Mesendoderm (in vitro differentiated cells): ENCODE measurements at regions not wholly inside any gene's neighbourhood (a gene's known extent, or its start where the extent isn't known, plus 50 kb on each side); places are given as distances from the start of the nearest gene placed in this dataset.

Source experiments
- DNase-seq: peaks from one replicate; pipeline ENCODE4 v3.0.0; 2013
- H2AK5ac ChIP-seq: 2 replicates; pipeline ENCODE4 v1.6.1; 2013; ENCODE audit warnings: low read length, inconsistent platforms
- H2BK120ac ChIP-seq: 2 replicates; pipeline ENCODE4 v1.6.1; 2013; ENCODE audit warnings: low read depth, mild to moderate bottlenecking, low read length, moderate library complexity, mixed read lengths
- H2BK15ac ChIP-seq: replicated peaks from 2 replicates; pipeline ENCODE4 v1.6.1; 2013; ENCODE audit warnings: low read depth, mild to moderate bottlenecking, moderate library complexity
- H2BK5ac ChIP-seq: 2 replicates; pipeline ENCODE4 v1.6.1; 2013; ENCODE audit warnings: low read length, inconsistent platforms
- H3K18ac ChIP-seq: 2 replicates; pipeline ENCODE4 v1.6.1; 2013; ENCODE audit warnings: mild to moderate bottlenecking, low read length, mixed read lengths
- H3K23ac ChIP-seq: one replicate; pipeline ENCODE4 v1.6.1; 2013; ENCODE audit warnings: low read length
- H3K27ac ChIP-seq: 2 replicates; pipeline ENCODE4 v1.5.1; 2013; ENCODE audit warnings: low read depth, mild to moderate bottlenecking, inconsistent platforms, low read length, moderate library complexity
- H3K27me3 ChIP-seq: 2 replicates; pipeline ENCODE4 v1.6.1; 2013; ENCODE audit warnings: low read length, control low read depth, mild to moderate bottlenecking, inconsistent platforms; ENCODE audit not compliant: insufficient read depth, poor library complexity
- H3K36me3 ChIP-seq: 2 replicates; pipeline ENCODE4 v1.6.1; 2013; ENCODE audit warnings: low read length, inconsistent platforms; ENCODE audit not compliant: control insufficient read depth, insufficient read depth
- H3K4ac ChIP-seq: one replicate; pipeline ENCODE4 v1.6.1; 2013; ENCODE audit warnings: low read depth, mild to moderate bottlenecking, low read length, moderate library complexity
- H3K4me1 ChIP-seq: 2 replicates; pipeline ENCODE4 v1.6.1; 2013; ENCODE audit warnings: low read depth, low read length, inconsistent platforms; ENCODE audit not compliant: control insufficient read depth
- H3K4me2 ChIP-seq: 2 replicates; pipeline ENCODE4 v1.6.1; 2013; ENCODE audit warnings: low read length
- H3K4me3 ChIP-seq: 2 replicates; pipeline ENCODE4 v1.5.1; 2013; ENCODE audit warnings: mild to moderate bottlenecking, low read length
- H3K56ac ChIP-seq: one replicate; pipeline ENCODE4 v1.6.1; 2013; ENCODE audit warnings: low read length
- H3K79me1 ChIP-seq: 2 replicates; pipeline ENCODE4 v1.6.1; 2013; ENCODE audit warnings: low read length, inconsistent platforms
- H3K79me2 ChIP-seq: 2 replicates; pipeline ENCODE4 v1.6.1; 2013; ENCODE audit warnings: mild to moderate bottlenecking, low read length; ENCODE audit not compliant: control insufficient read depth, insufficient read depth
- H3K9ac ChIP-seq: 2 replicates; pipeline ENCODE4 v1.6.1; 2013; ENCODE audit warnings: low read length, inconsistent platforms
- H4K5ac ChIP-seq: one replicate; pipeline ENCODE4 v1.6.1; 2013; ENCODE audit warnings: low read length
- H4K8ac ChIP-seq: one replicate; pipeline ENCODE4 v1.6.1; 2013; ENCODE audit warnings: low read depth, mild to moderate bottlenecking, control low read depth, low read length, moderate library complexity
- WGBS: extraction: QIAGEN DNeasy Blood & Tissue Kit; methylation state at CpG from one replicate; pipeline ENCODE4 v1.1.7; 2013; ENCODE audit warnings: low lambda C conversion rate, missing lambda C conversion rate; ENCODE audit not compliant: insufficient coverage; ENCODE audit errors: extremely low coverage; 5-methylcytosine and 5-hydroxymethylcytosine counted together

DNA sequence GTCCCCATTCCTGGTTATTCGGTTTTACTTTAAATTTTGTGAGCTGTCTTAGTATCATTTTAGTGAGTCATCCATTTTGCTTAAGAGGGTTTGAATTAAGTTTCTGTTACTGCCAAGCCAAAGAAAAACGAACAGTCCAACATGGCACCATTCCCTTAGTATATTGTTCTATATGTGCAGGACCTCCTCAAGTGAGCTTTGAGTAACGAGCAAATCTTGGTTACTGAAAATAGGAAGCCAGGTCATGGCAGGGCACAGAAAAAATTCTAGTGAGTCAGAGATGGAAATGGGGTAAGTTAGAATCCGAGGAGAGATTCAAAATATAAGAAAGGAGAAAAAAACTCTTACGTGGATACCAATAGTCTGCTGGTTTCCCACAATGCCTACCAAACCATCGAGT, 292.9 kb downstream of the BAMBI start:
- Histone ChIP-seq H3K27ac (no peak overlapping the region), H3K79me1 (no peaks in the 10 kb centered on the region), H3K27me3 (no peaks in the 10 kb centered on the region), H3K36me3 (no peaks in the 10 kb centered on the region), H2BK5ac (no peak overlapping the region), H3K4ac (no peak overlapping the region), H3K23ac (no peak overlapping the region), H3K9ac (no peak overlapping the region), H2BK120ac (no peak overlapping the region), H2BK15ac (no peak overlapping the region), H3K4me1 (no peaks in the 10 kb centered on the region), H3K4me3 (no peak overlapping the region), H3K79me2 (no peaks in the 10 kb centered on the region), H4K8ac (no peak overlapping the region), H2AK5ac (no peak overlapping the region), H3K18ac (no peak overlapping the region), H3K4me2 (no peak overlapping the region), H3K56ac (no peak overlapping the region), H4K5ac (no peak overlapping the region)
- no peak for DNase-seq
- WGBS: no CpG with 5 or more reads among the region's 6 CpGs

GRCh38 chr10:28971255-28971654, 293.9 kb downstream of the BAMBI start:
- no CpG with 5 or more reads among the region's 6 CpGs for WGBS
- Histone ChIP-seq H3K79me2 (no peaks in the 10 kb centered on the region), H3K4me2 (no peak overlapping the region)

GRCh38 chr10:28971764-28972163, 294.4 kb downstream of the BAMBI start:
- Histone ChIP-seq H4K5ac (no peak overlapping the region), H3K9ac (no peak overlapping the region), H3K18ac (no peak overlapping the region), H4K8ac (no peak overlapping the region), H3K79me1 (no peaks in the 10 kb centered on the region), H3K4me1 (no peaks in the 10 kb centered on the region), H3K27ac (no peak overlapping the region), H2BK15ac (no peak overlapping the region), H3K23ac (no peak overlapping the region), H3K36me3 (no peaks in the 10 kb centered on the region), H3K27me3 (no peaks in the 10 kb centered on the region), H2BK120ac (no peak overlapping the region), H3K4ac (no peak overlapping the region), H3K4me2 (no peak overlapping the region), H3K4me3 (no peak overlapping the region), H3K56ac (no peak overlapping the region), H2BK5ac (no peak overlapping the region), H2AK5ac (no peak overlapping the region), H3K79me2 (no peaks in the 10 kb centered on the region)
- DNase-seq: no peak
- no CpG with 5 or more reads among the region's 5 CpGs for WGBS

More at GRCh38 chr10:28971255-28971654, 293.9 kb downstream of the BAMBI start:
- Histone ChIP-seq H3K27me3 (no peaks in the 10 kb centered on the region), H3K9ac (no peak overlapping the region), H3K79me1 (no peaks in the 10 kb centered on the region), H2BK15ac (no peak overlapping the region), H3K36me3 (no peaks in the 10 kb centered on the region), H4K5ac (no peak overlapping the region), H2BK120ac (no peak overlapping the region), H3K27ac (no peak overlapping the region), H3K56ac (no peak overlapping the region), H2BK5ac (no peak overlapping the region), H3K4me1 (no peaks in the 10 kb centered on the region), H2AK5ac (no peak overlapping the region), H4K8ac (no peak overlapping the region), H3K4ac (no peak overlapping the region), H3K23ac (no peak overlapping the region), H3K4me3 (no peak overlapping the region), H3K18ac (no peak overlapping the region)
- no peak for DNase-seq

- H3K18ac ChIP-seq: no peak overlapping the region
- H3K9ac ChIP-seq: no peak overlapping the region
- no peak overlapping the region for H3K4me3 ChIP-seq
- no peak overlapping the region for H2BK5ac ChIP-seq
- H4K8ac ChIP-seq: no peak overlapping the region
- H2BK15ac ChIP-seq: no peak overlapping the region
- no peaks in the 10 kb centered on the region for H3K4me1 ChIP-seq
- no peak overlapping the region for H3K56ac ChIP-seq
- WGBS: no CpG with 5 or more reads among the region's 12 CpGs
- no peak overlapping the region for H3K27ac ChIP-seq
- H3K79me2 ChIP-seq: no peaks in the 10 kb centered on the region
- H2BK120ac ChIP-seq: no peak overlapping the region
- H3K4ac ChIP-seq: no peak overlapping the region
- DNase-seq: no peak
- no peak overlapping the region for H3K23ac ChIP-seq
- H3K36me3 ChIP-seq: no peaks in the 10 kb centered on the region
- H4K5ac ChIP-seq: no peak overlapping the region
- no peak overlapping the region for H2AK5ac ChIP-seq
- no peaks in the 10 kb centered on the region for H3K79me1 ChIP-seq
- no peaks in the 10 kb centered on the region for H3K27me3 ChIP-seq
- H3K4me2 ChIP-seq: no peak overlapping the region
Measured at GRCh38 chr10:28973309-28973972, 296.1 kb downstream of the BAMBI start.

DNA sequence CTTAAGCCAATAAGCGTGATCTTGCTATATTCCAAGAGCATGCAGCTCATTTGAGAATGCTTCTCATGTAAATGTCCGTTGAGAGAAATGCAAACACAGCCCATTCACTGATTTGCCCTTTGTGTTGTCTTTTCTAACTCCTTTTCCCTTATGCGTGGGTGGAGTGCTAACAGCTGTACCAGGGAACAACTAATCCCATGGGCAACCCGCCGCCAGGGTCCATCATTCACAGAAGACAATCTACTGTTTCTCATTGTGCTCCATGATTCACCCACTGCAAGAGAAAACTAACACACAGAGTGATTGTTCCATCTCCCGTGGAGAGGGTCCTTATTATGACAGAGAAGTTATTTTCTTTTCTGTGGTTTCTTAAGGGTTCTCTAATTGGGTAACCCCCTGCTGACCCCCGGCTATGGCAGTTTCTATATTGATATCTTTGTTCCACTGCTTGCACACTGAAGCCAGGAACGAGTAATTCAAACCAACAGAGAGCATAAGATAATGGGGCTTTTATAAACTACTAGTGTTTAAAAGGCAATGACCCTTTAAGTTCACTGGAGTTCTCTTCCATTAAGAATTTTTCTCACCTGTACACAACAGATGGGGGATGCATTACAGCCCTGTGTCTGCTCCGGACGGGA, 298.7 kb downstream of the BAMBI start:
- no CpG with 5 or more reads among the region's 10 CpGs for WGBS

DNA sequence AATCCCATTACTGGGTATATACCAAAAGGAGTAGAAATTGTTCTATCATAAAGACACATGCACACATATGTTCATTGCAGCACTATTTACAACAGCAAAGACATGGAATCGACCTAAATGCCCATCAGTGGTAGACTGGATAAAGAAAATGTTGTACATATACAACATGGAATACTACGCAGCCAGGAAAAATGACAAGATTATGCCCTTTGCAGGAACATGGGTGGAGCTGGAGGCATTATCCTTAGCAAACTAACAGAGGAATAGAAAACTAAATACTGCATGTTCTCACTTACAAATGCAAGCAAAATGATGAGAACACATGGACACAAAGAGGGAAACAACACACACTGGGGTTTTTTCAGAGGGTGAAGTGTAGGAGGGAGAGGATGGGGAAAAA, 300.2 kb downstream of the BAMBI start:
- H4K5ac ChIP-seq: no peak overlapping the region
- H2BK120ac ChIP-seq: no peak overlapping the region
- H3K56ac ChIP-seq: no peak overlapping the region
- no peak overlapping the region for H2AK5ac ChIP-seq
- no peak overlapping the region for H3K4ac ChIP-seq
- no peak overlapping the region for H3K4me2 ChIP-seq
- H3K4me3 ChIP-seq: no peak overlapping the region
- WGBS: no CpG with 5 or more reads among the region's 2 CpGs
- H2BK15ac ChIP-seq: no peak overlapping the region
- no peaks in the 10 kb centered on the region for H3K79me1 ChIP-seq
- H3K27ac ChIP-seq: no peak overlapping the region
- H4K8ac ChIP-seq: no peak overlapping the region
- H3K9ac ChIP-seq: no peak overlapping the region
- H3K18ac ChIP-seq: no peak overlapping the region
- no peak overlapping the region for H3K23ac ChIP-seq
- no peak overlapping the region for H2BK5ac ChIP-seq
- no peaks in the 10 kb centered on the region for H3K4me1 ChIP-seq
- DNase-seq: no peak
- H3K79me2 ChIP-seq: no peaks in the 10 kb centered on the region
- H3K27me3 ChIP-seq: no peaks in the 10 kb centered on the region
- no peaks in the 10 kb centered on the region for H3K36me3 ChIP-seq

More for the DNA sequence above, 298.7 kb downstream of the BAMBI start:
- Histone ChIP-seq H3K56ac (no peak overlapping the region), H3K23ac (no peak overlapping the region), H3K4me3 (no peak overlapping the region), H2AK5ac (no peak overlapping the region), H3K79me2 (no peaks in the 10 kb centered on the region), H3K27me3 (no peaks in the 10 kb centered on the region), H3K27ac (no peak overlapping the region), H2BK15ac (no peak overlapping the region), H3K4ac (no peak overlapping the region), H3K18ac (no peak overlapping the region), H2BK120ac (no peak overlapping the region), H3K36me3 (no peaks in the 10 kb centered on the region), H3K4me1 (no peaks in the 10 kb centered on the region), H4K8ac (no peak overlapping the region), H3K79me1 (no peaks in the 10 kb centered on the region), H4K5ac (no peak overlapping the region), H2BK5ac (no peak overlapping the region), H3K9ac (no peak overlapping the region), H3K4me2 (no peak overlapping the region)
- no peak for DNase-seq
